H1 (cell line): ENCODE measurements at regions not wholly inside any gene's neighbourhood (a gene's known extent, or its start where the extent isn't known, plus 50 kb on each side); places are given as distances from the start of the nearest gene placed in this dataset.

ENCODE experiments used
- CTCF ChIA-PET: fragments of 300-600 bp; sonication (Branson Sonifier 250); formaldehyde crosslinking; loops from one replicate; lab custom pipeline; 2021; ENCODE audit not compliant: partially characterized antibody; lab: Charles Lee
- POLR2A ChIA-PET: fragments of 300-600 bp; sonication (Branson Sonifier 250); formaldehyde crosslinking; loops from one replicate; lab custom pipeline; 2021; ENCODE audit warnings: inconsistent platforms; ENCODE audit not compliant: partially characterized antibody; lab: Charles Lee
- DNase-seq, 2 experiments: peaks; one replicate each; pipeline versions ENCODE4 v3.0.0 to v3.0.0-alpha.2; 2010 to 2022; ENCODE audit warnings: low spot score in 2 of 2, low read depth in 1 of 2, mixed read lengths in 1 of 2
- FAIRE-seq: peaks from 2 replicates; lab custom pipeline; 2011; peaks lifted over from hg19 to GRCh38; lab: Jason Lieb, UNC
- H2AFZ ChIP-seq: 2 replicates; pipeline ENCODE4 v1.8.1; 2012; ENCODE audit warnings: low read length, inconsistent platforms
- H2AK5ac ChIP-seq: 2 replicates; pipeline ENCODE4 v1.6.1; 2013; ENCODE audit warnings: low read depth, low read length
- H2BK120ac ChIP-seq: replicated peaks from 2 replicates; pipeline ENCODE3; 2013; ENCODE audit warnings: low read depth, low read length, inconsistent platforms
- H2BK12ac ChIP-seq: 2 replicates; pipeline ENCODE4 v1.6.1; 2013; ENCODE audit warnings: low read depth, low read length
- H2BK15ac ChIP-seq: 2 replicates; pipeline ENCODE4 v1.6.1; 2013; ENCODE audit warnings: low read length
- H2BK20ac ChIP-seq: 2 replicates; pipeline ENCODE4 v1.6.1; 2013; ENCODE audit warnings: low read length
- H2BK5ac ChIP-seq: 2 replicates; pipeline ENCODE4 v1.6.1; 2013; ENCODE audit warnings: low read depth, low read length
- H3K14ac ChIP-seq: 2 replicates; pipeline ENCODE4 v1.6.1; 2013; ENCODE audit warnings: inconsistent platforms; ENCODE audit not compliant: insufficient read length
- H3K18ac ChIP-seq: 2 replicates; pipeline ENCODE4 v1.6.1; 2013; ENCODE audit warnings: low read length; ENCODE audit errors: extremely low read depth
- H3K23ac ChIP-seq: 2 replicates; pipeline ENCODE4 v1.6.1; 2013; ENCODE audit warnings: inconsistent platforms; ENCODE audit not compliant: insufficient read length
- H3K23me2 ChIP-seq: 2 replicates; pipeline ENCODE4 v1.6.1; 2013; ENCODE audit warnings: low read depth, low read length
- H3K27ac ChIP-seq: 2 replicates; pipeline ENCODE4 v1.6.1; 2011; ENCODE audit warnings: low read depth, low read length, inconsistent platforms
- H3K27me3 ChIP-seq, 4 experiments: replicated peaks in 1 of 4; 1 replicate in 1 of 4; 2 replicates in 3 of 4; pipeline versions ENCODE4 v1.6.1 to v1.8.1; 2011 to 2013; ENCODE audit warnings: low read length in 3 of 4, mild to moderate bottlenecking in 3 of 4, inconsistent platforms in 2 of 4, mixed read lengths in 2 of 4, moderate library complexity in 1 of 4; ENCODE audit not compliant: control insufficient read depth in 3 of 4, insufficient read depth in 3 of 4; ENCODE audit errors: extremely low read depth in 1 of 4
- H3K36me3 ChIP-seq, 4 experiments: 2 replicates each; pipeline versions ENCODE4 v1.6.1 to v1.8.1; 2011 to 2013; ENCODE audit warnings: mild to moderate bottlenecking in 4 of 4, low read length in 3 of 4, moderate library complexity in 2 of 4, control low read depth in 1 of 4, inconsistent platforms in 1 of 4; ENCODE audit not compliant: insufficient read depth in 4 of 4, control insufficient read depth in 2 of 4
- H3K4ac ChIP-seq: replicated peaks from 2 replicates; pipeline ENCODE3; 2013; ENCODE audit warnings: low read length, low read depth, mixed read lengths, inconsistent platforms; ENCODE audit not compliant: insufficient read length
- H3K4me1 ChIP-seq, 4 experiments: replicated peaks in 1 of 4; 1 replicate in 1 of 4; 2 replicates in 3 of 4; pipeline versions ENCODE4 v1.6.1 to v1.8.1; 2011 to 2013; ENCODE audit warnings: low read length in 3 of 4, inconsistent platforms in 2 of 4, mixed read lengths in 1 of 4; ENCODE audit not compliant: insufficient read depth in 4 of 4, control insufficient read depth in 3 of 4
- H3K4me2 ChIP-seq, 2 experiments: 2 replicates each; pipeline versions ENCODE4 v1.6.1 to v1.8.1; 2011 to 2013; ENCODE audit warnings: low read depth in 2 of 2, low read length in 2 of 2, control low read depth in 1 of 2, inconsistent platforms in 1 of 2, mild to moderate bottlenecking in 1 of 2; ENCODE audit not compliant: insufficient read depth in 1 of 2
- H3K4me3 ChIP-seq, 4 experiments: fragments of 200-600, 300-600 bp in 1 of 4; sonication (generic), shearing (Covaris generic), sonication (Bioruptor Twin) in 1 of 4; 2 replicates each; pipeline versions ENCODE4 v1.5.1 to v1.8.1; 2011 to 2016; ENCODE audit warnings: low read length in 4 of 4, low read depth in 3 of 4, control low read depth in 2 of 4, inconsistent platforms in 2 of 4, mild to moderate bottlenecking in 2 of 4, mixed read lengths in 1 of 4, moderate library complexity in 1 of 4; ENCODE audit not compliant: insufficient read depth in 2 of 4; ENCODE audit errors: extremely low read depth in 1 of 4
- H3K56ac ChIP-seq: replicated peaks from 2 replicates; pipeline ENCODE3; 2013; ENCODE audit warnings: low read depth, mild to moderate bottlenecking, mixed read lengths, low read length, inconsistent platforms; ENCODE audit not compliant: insufficient read length
- H3K79me1 ChIP-seq: 2 replicates; pipeline ENCODE4 v1.6.1; 2013; ENCODE audit warnings: low read depth, low read length, control low read depth
- H3K79me2 ChIP-seq, 2 experiments: 2 replicates each; pipeline versions ENCODE4 v1.6.1 to v1.8.1; 2012 to 2013; ENCODE audit warnings: low read length in 2 of 2, mild to moderate bottlenecking in 2 of 2, inconsistent platforms in 1 of 2; ENCODE audit not compliant: insufficient read depth in 2 of 2, control insufficient read depth in 1 of 2
- H3K9ac ChIP-seq, 4 experiments: replicated peaks in 1 of 4; 1 replicate in 1 of 4; 2 replicates in 3 of 4; pipeline versions ENCODE4 v1.6.1 to v1.8.1; 2011 to 2013; ENCODE audit warnings: low read depth in 3 of 4, low read length in 3 of 4, control low read depth in 2 of 4, mild to moderate bottlenecking in 2 of 4, moderate library complexity in 2 of 4, inconsistent platforms in 1 of 4; ENCODE audit errors: extremely low read depth in 1 of 4
- H3K9me3 ChIP-seq, 2 experiments: 2 replicates each; pipeline versions ENCODE4 v1.6.1 to v1.8.1; 2012 to 2013; ENCODE audit warnings: mild to moderate bottlenecking in 2 of 2, moderate library complexity in 2 of 2, control low read depth in 1 of 2, inconsistent platforms in 1 of 2, low read depth in 1 of 2, low read length in 1 of 2, mixed read lengths in 1 of 2; ENCODE audit not compliant: insufficient read depth in 2 of 2
- H4K20me1 ChIP-seq, 2 experiments: replicated peaks in 1 of 2; 2 replicates each; pipeline versions ENCODE3 to v1.8.1; 2011 to 2013; ENCODE audit warnings: inconsistent platforms in 2 of 2, low read length in 2 of 2, mild to moderate bottlenecking in 1 of 2; ENCODE audit not compliant: insufficient read depth in 2 of 2, control insufficient read depth in 1 of 2
- H4K5ac ChIP-seq: 2 replicates; pipeline ENCODE4 v1.6.1; 2013; ENCODE audit warnings: low read length, low read depth, mixed read lengths, inconsistent platforms; ENCODE audit not compliant: insufficient read length
- H4K8ac ChIP-seq: 2 replicates; pipeline ENCODE4 v1.8.0; 2013; ENCODE audit warnings: mild to moderate bottlenecking, moderate library complexity, low read length, inconsistent platforms; ENCODE audit not compliant: insufficient read depth; ENCODE audit errors: extremely low read depth
- H4K91ac ChIP-seq: replicated peaks from 2 replicates; pipeline ENCODE3; 2013; ENCODE audit warnings: low read length, mixed read lengths, inconsistent platforms; ENCODE audit not compliant: insufficient read length
- HDAC6 ChIP-seq: IDR thresholded peaks from one replicate; pipeline ENCODE4 v1.7.1; 2012; ENCODE audit warnings: low read depth, mild to moderate bottlenecking, inconsistent platforms, low read length, moderate library complexity
- SIN3A ChIP-seq, 2 experiments: IDR thresholded peaks in 1 of 2; conservative IDR thresholded peaks in 1 of 2; 2 replicates each; pipeline ENCODE4 v1.6.1; 2011 to 2012; ENCODE audit warnings: low read length in 2 of 2, improper control_type of control experiment in 1 of 2, low read depth in 1 of 2, mild to moderate bottlenecking in 1 of 2
- TEAD4 ChIP-seq: IDR thresholded peaks from 2 replicates; pipeline ENCODE4 v1.6.1; 2012; ENCODE audit warnings: low read depth, low read length, inconsistent platforms, mixed read lengths
- WGBS, 2 experiments: shearing (Covaris generic) in 1 of 2; methylation state at CpG; one replicate each; pipeline versions ENCODE4 v1.1.6 to v1.1.7; 2013 to 2015; ENCODE audit warnings: low lambda C conversion rate in 2 of 2, mixed read lengths in 2 of 2, inconsistent platforms in 1 of 2, low coverage in 1 of 2, missing lambda C conversion rate in 1 of 2; ENCODE audit not compliant: insufficient replicate concordance in 2 of 2, insufficient coverage in 1 of 2, insufficient read length in 1 of 2; ENCODE audit errors: extremely low coverage in 1 of 2, missing lambda C conversion rate in 1 of 2; 5-methylcytosine and 5-hydroxymethylcytosine counted together

DNA sequence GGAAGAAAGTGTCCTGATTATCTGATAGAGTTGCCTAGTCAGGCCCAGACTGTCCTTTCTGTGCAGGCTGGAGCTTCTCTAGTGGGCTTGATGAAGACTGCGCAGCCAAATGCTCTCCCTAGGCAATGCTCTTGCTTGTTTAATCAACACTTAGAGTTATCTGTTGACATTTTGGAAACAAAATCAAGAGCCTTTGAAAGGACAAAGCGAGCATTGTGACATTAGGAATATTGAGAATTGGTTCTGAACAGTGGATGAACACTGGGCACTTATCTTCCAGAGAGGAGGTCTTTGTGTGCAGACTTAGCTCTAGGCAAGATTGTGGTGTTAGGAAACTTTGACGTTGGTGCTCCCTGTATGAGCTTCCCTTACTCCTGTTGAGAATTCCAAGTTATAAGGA lies 94.5 kb downstream of the DNTTIP2 start:
- Histone ChIP-seq H2BK120ac (no peak overlapping the region), H2BK12ac (no peak overlapping the region), H3K27ac (no peak overlapping the region), H2BK20ac (no peak overlapping the region), H2AK5ac (no peak overlapping the region), H4K5ac (no peak overlapping the region), H3K18ac (no peak overlapping the region), H3K9me3 (no peaks in the 10 kb centered on the region), H3K4me1 (peaks cover 0 to 4% (median 1%) of the 10 kb centered on the region in 4 experiments; a peak in 1 of 7 replicates), H3K9ac (no peak overlapping the region), H3K4ac (no peak overlapping the region), H3K27me3 (no peaks in the 10 kb centered on the region), H2AFZ (no peak overlapping the region), H3K79me1 (no peaks in the 10 kb centered on the region), H4K91ac (no peak overlapping the region), H4K8ac (no peak overlapping the region), H2BK5ac (no peak overlapping the region), H3K23ac (no peak overlapping the region), H3K14ac (no peak overlapping the region), H4K20me1 (no peaks in the 10 kb centered on the region), H3K79me2 (no peaks in the 10 kb centered on the region), H3K56ac (no peak overlapping the region), H3K4me3 (no peak overlapping the region), H3K4me2 (no peak overlapping the region), H2BK15ac (no peak overlapping the region), H3K23me2 (no peaks in the 10 kb centered on the region), H3K36me3 (no peaks in the 10 kb centered on the region)
- POLR2A ChIA-PET: interaction anchor here (0.5 kb wide), 1 partner anchor 95 kb away, joined by 3 read pairs; the partner anchor contains the start of gene DNTTIP2
- TF ChIP-seq SIN3A (conservative IDR thresholded peaks at IDR 0.05 in 1 of 2, IDR thresholded peaks at IDR 0.05 in 1 of 2; ENCODE audit: low read depth in 1 of 2, low read length in 2 of 2) (no peak), HDAC6 (no peak), TEAD4 (no peak)
- 92% methylated on average over 3 of the region's 3 CpGs; no CpG with 5 or more reads in 1 of the 2 experiments for WGBS, 2 experiments
- no peak for DNase-seq
- CTCF ChIA-PET: interaction anchor here (1.0 to 4.6 kb wide), 3 partner anchors 30 to 171 kb away, joined by 3 to 25 read pairs (median 5); no protein-coding TSS in a partner anchor
- no peak for FAIRE-seq
